NOMO-1 treated with dmso at 0.1 percent for 144 hours (cell line): ENCODE measurements at regions not wholly inside any gene's neighbourhood (a gene's known extent, or its start where the extent isn't known, plus 50 kb on each side); places are given as distances from the start of the nearest gene placed in this dataset.

Source experiments
- DNase-seq: peaks from one replicate; lab custom pipeline; 2025; ENCODE audit not compliant: unreplicated experiment; lab: John Stamatoyannopoulos, UW

DNA sequence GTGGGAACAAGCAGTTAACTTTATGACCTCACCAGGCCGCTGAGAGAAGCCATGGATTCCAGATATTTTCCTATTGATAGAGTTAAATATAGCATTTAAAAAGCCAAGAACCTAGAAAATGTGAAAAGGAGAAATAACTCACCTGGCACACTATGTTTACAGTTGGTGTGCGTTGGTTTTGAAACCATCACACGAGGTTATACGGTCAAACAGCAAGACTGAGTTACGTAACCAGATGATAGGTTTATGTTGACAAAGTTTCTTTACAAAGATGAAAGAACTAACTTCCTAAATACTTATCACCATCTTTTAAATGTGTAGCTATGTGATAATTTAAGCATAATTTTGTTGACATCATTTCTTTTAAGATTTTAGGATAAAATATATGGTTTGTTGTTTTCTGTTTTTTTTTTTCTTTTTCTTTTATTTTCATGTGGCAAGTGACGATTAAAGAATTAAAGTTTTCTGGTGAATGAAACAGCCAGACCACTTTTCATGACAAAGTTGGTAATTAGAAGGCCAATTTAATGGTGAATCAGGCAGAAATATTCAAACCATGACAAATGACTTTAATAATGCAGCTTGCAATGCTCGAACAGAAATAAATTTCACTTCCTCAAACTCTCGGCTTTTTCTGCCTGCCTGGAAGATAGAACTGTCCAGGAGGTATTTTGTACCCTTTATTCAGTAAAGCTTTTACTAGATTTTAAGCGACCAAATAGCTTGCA is 339.1 kb upstream of the OBI1 start:
- peak; percentile 57 for DNase-seq

DNA sequence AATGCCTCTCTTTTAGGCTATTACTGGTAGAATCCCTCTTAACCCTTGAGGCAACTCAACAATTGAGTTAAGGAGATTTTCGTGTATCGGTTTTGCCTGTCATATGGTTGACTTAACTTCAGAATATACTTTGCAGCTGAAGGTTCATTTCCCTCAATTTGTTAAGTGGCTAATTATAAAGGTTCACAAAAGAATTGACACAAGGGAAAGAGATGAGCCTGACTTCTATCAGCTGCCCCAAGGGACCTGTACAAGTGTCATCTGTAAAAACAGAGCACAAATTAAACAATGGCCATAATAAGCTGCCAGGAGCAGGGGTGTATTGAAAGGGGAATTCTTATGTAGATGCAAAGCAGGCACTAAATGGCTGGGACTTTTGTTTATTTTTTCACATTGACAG is 334.8 kb upstream of the OBI1 start:
- DNase-seq, result no peak

DNA sequence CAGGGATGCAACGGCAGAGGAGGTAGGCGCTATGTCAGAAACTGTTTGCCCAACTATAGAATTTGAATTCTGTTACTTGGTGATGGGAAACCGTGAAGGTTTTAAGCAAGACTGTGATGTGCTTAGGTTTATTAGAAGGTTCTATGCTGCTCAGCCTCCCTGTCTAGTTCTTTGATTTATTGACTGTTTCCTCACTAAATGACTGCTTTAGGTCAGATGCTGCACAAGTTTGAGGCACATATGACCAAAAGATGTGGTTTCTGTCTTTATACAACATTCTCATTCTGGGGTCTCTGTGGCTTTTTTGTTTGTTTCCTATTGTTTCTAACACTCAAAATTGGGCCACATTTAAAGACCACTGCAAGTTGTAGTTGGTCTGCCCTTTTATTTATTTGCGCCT is 323.0 kb upstream of the OBI1 start:
- no peak for DNase-seq

DNA sequence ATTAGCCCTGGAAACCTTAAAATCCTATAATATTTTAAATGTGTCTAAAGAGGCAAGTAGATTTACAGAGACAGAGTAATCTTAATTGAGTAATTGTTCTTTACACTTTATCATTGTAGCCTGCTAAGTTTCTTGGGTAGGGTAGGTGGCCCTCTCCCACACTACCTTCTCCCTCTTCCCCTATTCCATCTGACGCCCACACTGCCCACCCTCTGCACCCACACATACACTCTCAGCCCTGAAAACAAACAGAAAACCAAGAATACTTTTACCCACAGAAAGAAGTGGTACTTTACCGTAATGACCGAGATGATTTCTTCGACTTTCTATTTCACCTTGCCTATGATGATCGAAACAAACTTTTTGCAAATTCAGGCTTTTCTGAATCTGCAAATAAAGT is 320.4 kb upstream of the OBI1 start:
- DNase-seq, result no peak

DNA sequence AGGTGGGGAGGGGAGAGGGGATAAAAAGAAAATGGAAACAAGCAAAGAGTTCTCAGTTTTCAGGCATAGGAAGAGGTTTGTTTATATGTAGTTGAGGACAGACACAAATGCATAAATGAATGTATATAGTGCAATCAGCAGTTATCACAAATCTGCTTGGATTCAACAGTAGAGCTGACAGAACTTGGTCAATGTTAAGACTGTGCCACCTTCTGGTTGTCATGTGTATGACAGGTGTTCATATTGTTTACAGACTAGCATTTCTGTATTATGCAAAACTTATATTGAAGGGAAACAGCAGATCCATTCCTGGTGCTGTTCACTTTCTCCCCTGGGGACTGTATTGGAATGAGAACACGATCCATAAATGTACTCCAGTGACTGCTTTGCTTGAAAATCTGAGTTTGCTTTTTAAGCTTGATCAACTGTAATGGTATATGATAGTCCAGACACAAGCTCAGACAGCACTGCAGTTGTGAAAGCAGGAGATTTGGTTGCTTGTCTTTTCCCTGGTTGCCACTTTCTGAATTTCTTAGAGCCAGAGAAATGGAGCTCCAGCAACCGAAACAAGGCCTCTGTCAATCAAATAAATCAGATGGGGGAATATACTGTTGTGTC is 319.5 kb upstream of the OBI1 start:
- DNase-seq, result no peak

GRCh38 chr13:78977311-78977710 is 318.4 kb upstream of the OBI1 start:
- DNase-seq, result no peak

DNA sequence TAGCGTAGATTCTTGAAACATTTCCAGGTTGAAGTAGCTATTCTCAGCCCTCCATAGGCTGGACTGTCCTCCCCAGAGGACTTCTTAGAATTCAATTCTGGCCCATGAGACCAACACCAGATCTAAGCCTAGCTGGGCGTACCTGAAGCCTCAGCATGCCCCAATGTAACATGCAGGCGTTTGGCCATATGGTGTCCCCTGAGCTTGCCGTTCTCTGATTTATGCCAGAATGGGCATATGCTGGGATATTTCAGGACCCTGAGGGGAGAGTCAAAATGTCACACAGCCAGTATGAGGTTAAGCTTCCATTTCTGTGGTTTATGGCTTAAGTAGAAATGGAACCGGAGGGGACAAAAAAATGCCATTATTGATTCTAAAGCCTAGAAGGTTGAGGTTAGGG is 317.7 kb upstream of the OBI1 start:
- DNase-seq, result no peak

DNA sequence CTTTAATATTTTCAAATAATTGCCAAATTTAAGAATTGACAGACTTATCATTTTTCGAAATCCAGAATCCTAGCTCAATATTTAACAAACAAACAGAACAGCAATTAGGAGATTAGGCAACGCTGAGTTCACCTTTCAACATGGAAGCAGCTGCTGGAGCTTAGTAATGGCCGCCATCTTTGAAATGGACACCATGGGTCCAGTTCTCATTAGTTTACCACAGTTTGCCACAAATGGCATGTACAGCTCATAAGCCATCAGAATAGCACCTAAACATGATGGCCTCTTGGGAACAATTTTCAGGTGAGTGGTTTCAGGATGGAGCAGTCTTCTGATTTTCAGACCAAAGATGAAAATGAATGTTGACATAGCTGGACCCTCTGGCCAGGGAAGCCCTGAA is 313.6 kb upstream of the OBI1 start:
- no peak for DNase-seq

GRCh38 chr13:78971355-78972025 is 312.5 kb upstream of the OBI1 start:
- DNase-seq, result no peak

GRCh38 chr13:78960881-78961280 is 301.9 kb upstream of the OBI1 start:
- no peak for DNase-seq

DNA sequence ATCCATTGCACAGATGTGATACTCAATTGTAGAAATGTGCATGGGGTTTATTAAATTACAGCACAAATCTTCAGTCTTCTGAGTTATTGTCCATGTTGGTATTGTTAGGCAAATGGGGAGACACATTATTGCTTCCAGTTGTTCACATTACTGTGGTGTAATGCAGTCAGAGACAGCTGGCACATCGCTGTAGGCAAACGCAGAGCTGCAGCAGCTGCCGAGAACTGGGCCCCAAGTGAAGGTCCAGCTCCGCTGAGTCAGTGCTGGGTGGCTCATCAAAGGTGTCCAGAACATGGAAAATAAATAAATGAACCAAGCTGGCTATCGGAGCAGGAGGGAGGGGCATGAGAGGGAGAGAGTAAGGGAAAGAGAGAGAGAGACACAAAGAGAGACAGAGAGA is 299.1 kb upstream of the OBI1 start:
- no peak for DNase-seq

GRCh38 chr13:78940455-78941130 is 281.6 kb upstream of the OBI1 start:
- DNase-seq, result no peak

- DNase-seq, result no peak
These were observed 275.4 kb upstream of the OBI1 start for GRCh38 chr13:78934336-78934735.

DNA sequence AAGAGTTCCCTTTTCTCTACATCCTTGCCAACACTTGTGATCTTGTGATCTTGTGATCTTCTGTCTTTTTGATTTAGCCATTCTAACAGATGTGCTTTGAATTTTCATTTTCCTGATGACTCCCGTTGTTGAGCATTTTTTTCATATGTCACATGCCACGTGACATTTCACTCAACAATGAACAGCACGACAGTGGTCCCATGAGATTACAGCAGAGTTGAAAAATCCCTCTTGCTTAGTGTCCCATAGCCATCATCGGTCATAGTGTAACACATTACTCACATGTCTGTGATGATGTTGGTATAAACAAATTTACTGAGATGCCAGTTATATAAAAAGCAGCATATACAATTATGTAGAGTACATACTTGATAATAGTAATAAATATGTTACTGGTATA is 256.1 kb upstream of the OBI1 start:
- no peak for DNase-seq

DNA sequence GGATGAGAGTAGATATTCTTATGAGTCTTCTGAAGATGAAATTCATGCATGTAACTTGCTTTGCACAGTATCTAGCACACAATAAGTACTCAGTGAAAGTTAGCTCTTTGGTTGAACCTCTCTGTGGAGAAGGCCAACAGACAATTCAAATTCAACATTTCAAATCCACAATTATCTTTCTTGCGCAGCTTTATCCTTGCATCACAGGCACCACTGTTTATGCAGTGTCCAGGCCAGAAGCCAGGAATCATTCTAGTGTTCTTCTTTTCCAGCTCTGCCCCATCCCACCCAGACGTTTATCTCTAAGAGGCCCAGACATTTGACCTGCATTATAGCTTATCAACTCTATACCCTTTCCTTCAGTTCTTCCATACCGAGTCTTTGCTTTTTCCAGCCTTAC is 254.7 kb upstream of the OBI1 start:
- no peak for DNase-seq

- no peak for DNase-seq
These were observed 251.2 kb upstream of the OBI1 start for GRCh38 chr13:78910147-78910546.

DNA sequence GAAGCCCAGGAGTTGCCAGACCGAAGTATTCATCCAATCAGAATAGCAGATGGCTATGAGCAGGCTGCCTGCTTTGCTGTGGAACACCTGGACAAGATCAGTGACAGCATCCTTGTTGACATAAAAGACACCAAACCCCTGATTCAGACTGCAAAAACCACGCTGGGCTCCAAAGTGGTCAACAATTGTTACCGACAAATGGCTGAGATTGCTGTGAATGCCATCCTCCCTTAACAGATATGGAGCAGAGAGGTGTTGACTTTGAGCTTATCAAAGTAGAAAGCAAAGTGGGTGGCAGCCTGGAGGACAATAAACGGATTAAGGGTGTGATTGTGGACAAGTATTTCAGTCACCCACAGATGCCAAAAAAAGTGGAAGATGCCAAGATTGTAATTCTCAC is 250.3 kb upstream of the OBI1 start:
- DNase-seq, result no peak

- DNase-seq, result no peak
These were observed 248.1 kb upstream of the OBI1 start for GRCh38 chr13:78907006-78907405.

- no peak for DNase-seq
These were observed 238.2 kb upstream of the OBI1 start for GRCh38 chr13:78897200-78897599.

DNA sequence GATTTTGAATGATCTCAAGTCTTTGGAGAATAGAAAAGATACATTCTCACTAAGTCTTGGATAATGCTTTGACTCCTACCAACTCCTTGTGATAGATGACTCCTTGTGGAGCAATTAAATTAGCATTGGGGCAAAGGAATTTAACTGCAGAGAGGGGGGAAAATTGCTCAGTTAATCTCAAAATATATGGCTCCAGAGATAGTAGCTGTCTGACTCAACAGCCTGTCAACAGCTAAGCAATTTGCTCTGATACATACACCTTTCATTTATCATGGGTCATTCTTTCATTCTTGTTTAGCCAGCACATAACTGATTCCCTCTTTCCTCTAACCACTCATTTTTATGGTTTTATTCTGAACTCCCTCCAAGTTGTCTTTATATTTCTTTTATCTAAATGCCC is 225.6 kb upstream of the OBI1 start:
- DNase-seq, result no peak

DNA sequence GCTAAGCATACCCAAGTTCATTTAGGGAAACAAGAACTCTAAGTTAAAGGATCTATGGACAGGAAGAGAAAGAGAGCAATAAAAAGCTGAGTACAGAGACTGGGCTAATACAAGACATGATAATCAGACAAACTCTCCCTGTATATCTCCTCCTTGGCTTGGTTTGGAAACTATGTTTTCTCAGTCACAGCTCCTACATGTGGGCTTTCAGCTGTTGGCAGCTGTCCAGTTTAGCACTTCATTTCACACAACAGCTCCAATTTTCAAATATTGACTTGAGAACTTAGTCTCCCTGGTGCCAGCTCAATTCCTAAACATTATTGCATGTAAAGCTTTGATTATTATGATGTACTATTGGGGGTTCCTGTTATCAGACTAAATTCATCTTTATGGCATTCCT is 222.8 kb upstream of the OBI1 start:
- DNase-seq, result no peak

DNA sequence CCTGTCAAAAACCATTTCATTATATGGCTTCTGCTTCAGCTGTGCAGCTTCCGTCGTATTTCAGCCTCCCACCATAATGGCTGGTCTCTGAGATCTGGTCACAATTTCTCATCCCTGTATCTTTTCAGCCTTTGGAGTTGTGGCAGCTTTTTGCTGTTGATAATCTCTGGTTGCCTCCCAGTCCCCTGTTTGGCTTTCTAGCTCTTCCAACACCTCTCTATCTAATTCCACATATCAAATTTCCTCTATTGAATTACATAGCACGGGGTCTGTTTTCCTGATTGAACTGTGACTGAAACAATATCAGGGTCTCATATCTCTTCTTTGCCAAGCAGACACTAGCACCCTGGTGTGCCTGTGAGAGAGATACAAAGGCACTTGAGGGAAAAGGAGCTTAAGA is 222.1 kb upstream of the OBI1 start:
- DNase-seq, result no peak
